ENCODE measurements at regions not wholly inside any gene's neighbourhood (a gene's known extent, or its start where the extent isn't known, plus 50 kb on each side); places are given as distances from the start of the nearest gene placed in this dataset.

DNA sequence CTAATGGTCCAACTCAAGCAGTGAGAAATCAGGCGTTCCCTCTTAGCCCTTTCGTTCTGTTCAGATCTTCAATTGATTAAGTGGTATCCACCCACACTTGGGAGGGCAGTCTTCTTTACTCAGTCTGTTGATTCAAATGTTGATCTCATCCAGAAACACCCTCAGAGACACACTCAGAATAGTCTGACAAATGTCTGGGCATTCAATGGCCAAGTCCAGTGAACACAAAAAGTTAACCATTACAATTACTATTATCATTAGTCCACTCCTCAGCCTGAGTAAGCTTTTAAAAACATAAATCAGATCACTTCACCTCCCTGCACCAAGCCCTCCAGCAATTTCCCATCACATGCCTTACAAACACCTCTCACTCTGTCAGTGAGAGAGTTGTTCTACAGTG, 423.2 kb downstream of the RFPL4B start:
- CTCF ChIA-PET = interaction anchor here (0.8 kb wide), 1 partner anchor 9 kb away, joined by 3 read pairs; no protein-coding TSS in a partner anchor
- intact Hi-C loops (cut with micrococcal nuclease) = no loop called here
- H2AFZ ChIP-seq (ENCODE audit: low read depth, low read length) = no peak overlapping the region

More for the DNA sequence above, 423.2 kb downstream of the RFPL4B start:
- Histone ChIP-seq H3K36me3 (ENCODE audit: control insufficient read depth in 2 of 2, extremely low read depth in 1 of 2, insufficient read depth in 2 of 2, low read length in 2 of 2) (no peaks in the 10 kb centered on the region), H3K27ac (ENCODE audit: insufficient read depth, low read depth, low read length) (no peak overlapping the region), H3K4me2 (ENCODE audit: insufficient read depth, low read length) (no peak overlapping the region), H4K20me1 (replicated peaks; ENCODE audit: control insufficient read depth, extremely low read depth, insufficient read depth, low read length) (no peaks in the 10 kb centered on the region), H3K4me1 (ENCODE audit: control insufficient read depth, extremely low read depth, insufficient read depth, low read length) (no peaks in the 10 kb centered on the region), H3K4me3 (replicated peaks in 1 of 3; ENCODE audit: insufficient read depth in 1 of 3, low read depth in 1 of 3, low read length in 3 of 3) (no peak overlapping the region), H3K79me2 (ENCODE audit: control insufficient read depth, insufficient read depth, low read length) (no peaks in the 10 kb centered on the region), H3K9ac (replicated peaks; ENCODE audit: extremely low read depth, insufficient read depth, low read length) (no peak overlapping the region), H3K27me3 (ENCODE audit: control insufficient read depth in 2 of 2, insufficient read depth in 2 of 2, low read length in 2 of 2) (no peaks in the 10 kb centered on the region), H3K9me3 (replicated peaks; ENCODE audit: control insufficient read depth, insufficient read depth, low read length) (no peaks in the 10 kb centered on the region), H3K9me1 (replicated peaks; ENCODE audit: control insufficient read depth, extremely low read depth, insufficient read depth, low read length) (no peaks in the 10 kb centered on the region)
- DNase-seq (ENCODE audit: low read depth, low spot score) (no peak), FAIRE-seq (no peak)
- BruUV-seq (replicated peaks) = no TSS peak
- dilution Hi-C loops (cut with MboI; ENCODE audit: extremely low pct_ligation_motif_present, low sequenced_read_pairs) = no loop called here
- POLR2A ChIA-PET = no interaction called here
- TF ChIP-seq EZH2 (IDR thresholded peaks at IDR 0.05; ENCODE audit: borderline replicate concordance, low read depth, low read length, severe bottlenecking) = no peak
- no peak for TF ChIP-seq FOS (IDR thresholded peaks at IDR 0.05; ENCODE audit: borderline replicate concordance, insufficient read depth, low read length)
- TF ChIP-seq GATA2 (IDR thresholded peaks at IDR 0.05; ENCODE audit: insufficient read depth, insufficient read length, low read depth, low read length) = no peak
- TF ChIP-seq POLR2AphosphoS5 (IDR thresholded peaks at IDR 0.05; ENCODE audit: insufficient read depth, low read depth, low read length) = no peak
- TF ChIP-seq POLR2A (IDR thresholded peaks at IDR 0.05; ENCODE audit: low read depth, low read length) = no peak
- no peak for TF ChIP-seq MYC (IDR thresholded peaks at IDR 0.05; ENCODE audit: low read depth, low read length)
- TF ChIP-seq JUN (IDR thresholded peaks at IDR 0.05; ENCODE audit: borderline replicate concordance, insufficient read depth, insufficient read length, low read depth) = no peak
- TF ChIP-seq, protein P1, sequence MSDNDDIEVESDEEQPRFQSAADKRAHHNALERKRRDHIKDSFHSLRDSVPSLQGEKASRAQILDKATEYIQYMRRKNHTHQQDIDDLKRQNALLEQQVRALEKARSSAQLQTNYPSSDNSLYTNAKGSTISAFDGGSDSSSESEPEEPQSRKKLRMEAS (IDR thresholded peaks at IDR 0.05; ENCODE audit: insufficient read depth, insufficient read length) = no peak
- TF ChIP-seq, protein P2, sequence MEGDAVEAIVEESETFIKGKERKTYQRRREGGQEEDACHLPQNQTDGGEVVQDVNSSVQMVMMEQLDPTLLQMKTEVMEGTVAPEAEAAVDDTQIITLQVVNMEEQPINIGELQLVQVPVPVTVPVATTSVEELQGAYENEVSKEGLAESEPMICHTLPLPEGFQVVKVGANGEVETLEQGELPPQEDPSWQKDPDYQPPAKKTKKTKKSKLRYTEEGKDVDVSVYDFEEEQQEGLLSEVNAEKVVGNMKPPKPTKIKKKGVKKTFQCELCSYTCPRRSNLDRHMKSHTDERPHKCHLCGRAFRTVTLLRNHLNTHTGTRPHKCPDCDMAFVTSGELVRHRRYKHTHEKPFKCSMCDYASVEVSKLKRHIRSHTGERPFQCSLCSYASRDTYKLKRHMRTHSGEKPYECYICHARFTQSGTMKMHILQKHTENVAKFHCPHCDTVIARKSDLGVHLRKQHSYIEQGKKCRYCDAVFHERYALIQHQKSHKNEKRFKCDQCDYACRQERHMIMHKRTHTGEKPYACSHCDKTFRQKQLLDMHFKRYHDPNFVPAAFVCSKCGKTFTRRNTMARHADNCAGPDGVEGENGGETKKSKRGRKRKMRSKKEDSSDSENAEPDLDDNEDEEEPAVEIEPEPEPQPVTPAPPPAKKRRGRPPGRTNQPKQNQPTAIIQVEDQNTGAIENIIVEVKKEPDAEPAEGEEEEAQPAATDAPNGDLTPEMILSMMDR (IDR thresholded peaks at IDR 0.05; ENCODE audit: extremely low read depth in 1 of 2, insufficient read depth in 1 of 2, low read depth in 1 of 2, low read length in 2 of 2) = no peak

Data from endothelial cell of umbilical vein (primary cell).